ENCODE measurements at regions not wholly inside any gene's neighbourhood (a gene's known extent, or its start where the extent isn't known, plus 50 kb on each side); places are given as distances from the start of the nearest gene placed in this dataset.

DNA sequence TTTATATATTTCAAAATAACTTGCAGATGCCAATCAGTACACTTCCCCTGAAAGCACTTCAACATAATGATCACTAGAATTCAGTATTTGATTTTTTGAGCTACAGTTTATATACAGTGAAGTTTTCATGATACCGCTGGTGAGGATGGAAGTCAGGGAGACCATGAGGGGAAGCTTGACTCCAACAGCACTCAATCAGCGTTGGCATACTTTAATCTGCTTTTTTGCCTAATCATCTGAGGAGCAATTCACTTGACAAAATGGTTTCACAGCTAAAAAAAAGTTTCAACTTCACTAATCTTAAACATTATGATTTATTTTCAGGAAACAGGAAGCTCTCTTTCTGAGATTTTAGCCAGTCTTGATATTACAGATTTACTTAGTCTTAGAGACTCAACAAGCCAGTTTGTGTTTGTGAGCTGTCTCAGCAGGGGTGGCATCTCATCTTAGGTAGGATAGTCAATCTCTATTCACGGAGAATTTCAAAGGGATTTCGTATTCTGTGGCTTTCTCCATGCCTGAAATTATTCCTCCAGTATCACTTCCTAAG, 111.4 kb upstream of the ARRDC3 start:
- H3F3A ChIP-seq (ENCODE audit: control insufficient read depth, insufficient read depth): no peaks in the 10 kb centered on the region
- no peak overlapping the region for H3K4me2 ChIP-seq (ENCODE audit: low read length)
- TF ChIP-seq, protein P1, sequence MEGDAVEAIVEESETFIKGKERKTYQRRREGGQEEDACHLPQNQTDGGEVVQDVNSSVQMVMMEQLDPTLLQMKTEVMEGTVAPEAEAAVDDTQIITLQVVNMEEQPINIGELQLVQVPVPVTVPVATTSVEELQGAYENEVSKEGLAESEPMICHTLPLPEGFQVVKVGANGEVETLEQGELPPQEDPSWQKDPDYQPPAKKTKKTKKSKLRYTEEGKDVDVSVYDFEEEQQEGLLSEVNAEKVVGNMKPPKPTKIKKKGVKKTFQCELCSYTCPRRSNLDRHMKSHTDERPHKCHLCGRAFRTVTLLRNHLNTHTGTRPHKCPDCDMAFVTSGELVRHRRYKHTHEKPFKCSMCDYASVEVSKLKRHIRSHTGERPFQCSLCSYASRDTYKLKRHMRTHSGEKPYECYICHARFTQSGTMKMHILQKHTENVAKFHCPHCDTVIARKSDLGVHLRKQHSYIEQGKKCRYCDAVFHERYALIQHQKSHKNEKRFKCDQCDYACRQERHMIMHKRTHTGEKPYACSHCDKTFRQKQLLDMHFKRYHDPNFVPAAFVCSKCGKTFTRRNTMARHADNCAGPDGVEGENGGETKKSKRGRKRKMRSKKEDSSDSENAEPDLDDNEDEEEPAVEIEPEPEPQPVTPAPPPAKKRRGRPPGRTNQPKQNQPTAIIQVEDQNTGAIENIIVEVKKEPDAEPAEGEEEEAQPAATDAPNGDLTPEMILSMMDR (IDR thresholded peaks at IDR 0.05; ENCODE audit: low read depth, low read length, poor library complexity, severe bottlenecking): no peak
- no peak for TF ChIP-seq EZH2phosphoT487 (IDR thresholded peaks at IDR 0.05; ENCODE audit: borderline replicate concordance, low read length)

DNA sequence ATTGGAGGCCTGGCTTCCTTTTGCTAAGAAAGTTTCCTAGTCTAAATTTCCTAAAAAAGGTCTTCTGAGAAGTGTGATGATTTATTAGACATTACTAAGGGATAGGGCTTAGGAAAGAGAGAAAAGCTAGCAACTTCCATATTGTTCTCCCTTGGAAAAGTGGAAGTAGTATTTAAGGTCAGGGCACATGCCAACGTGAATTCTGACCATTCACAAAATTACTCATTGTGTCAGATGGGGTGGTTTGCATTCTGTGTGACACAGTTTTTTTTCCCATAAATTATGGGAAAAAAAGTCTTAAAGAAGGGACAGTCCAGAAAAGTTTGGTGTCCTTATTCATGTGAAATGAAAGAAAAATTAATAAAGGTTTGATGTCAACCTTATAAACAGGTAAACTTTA, 110.0 kb upstream of the ARRDC3 start:
- no peaks in the 10 kb centered on the region for H3K79me2 ChIP-seq (ENCODE audit: control insufficient read depth, low read length)
- TF ChIP-seq, protein P1 (IDR thresholded peaks at IDR 0.05; ENCODE audit: low read depth, low read length, poor library complexity, severe bottlenecking): no peak
- TF ChIP-seq EZH2phosphoT487 (IDR thresholded peaks at IDR 0.05; ENCODE audit: borderline replicate concordance, low read length): no peak
- H3K9me3 ChIP-seq (ENCODE audit: control insufficient read depth, insufficient read depth, low read length): no peaks in the 10 kb centered on the region
- H3F3A ChIP-seq (ENCODE audit: control insufficient read depth, insufficient read depth): no peaks in the 10 kb centered on the region
- no peaks in the 10 kb centered on the region for H4K20me1 ChIP-seq (ENCODE audit: control insufficient read depth, insufficient read depth, low read depth, low read length)
- H3K27ac ChIP-seq (ENCODE audit: low read depth, low read length): no peak overlapping the region
- H3K27me3 ChIP-seq (ENCODE audit: control insufficient read depth, low read length): peaks cover 32% of the 10 kb centered on the region
- H3K4me2 ChIP-seq (ENCODE audit: low read length): no peak overlapping the region
- no peak overlapping the region for H3K4me3 ChIP-seq (ENCODE audit: low read length)
- H3K36me3 ChIP-seq (ENCODE audit: control insufficient read depth, low read length): no peaks in the 10 kb centered on the region
- H3K4me1 ChIP-seq (ENCODE audit: control insufficient read depth, low read length): no peaks in the 10 kb centered on the region
- no peaks in the 10 kb centered on the region for H3K9me2 ChIP-seq (replicated peaks; ENCODE audit: control insufficient read depth, low read length)

More for the DNA sequence above, 111.4 kb upstream of the ARRDC3 start:
- H3K27ac ChIP-seq (ENCODE audit: low read depth, low read length): no peak overlapping the region
- H4K20me1 ChIP-seq (ENCODE audit: control insufficient read depth, insufficient read depth, low read depth, low read length): no peaks in the 10 kb centered on the region
- H3K79me2 ChIP-seq (ENCODE audit: control insufficient read depth, low read length): no peaks in the 10 kb centered on the region
- H3K4me1 ChIP-seq (ENCODE audit: control insufficient read depth, low read length): no peaks in the 10 kb centered on the region
- H3K4me3 ChIP-seq (ENCODE audit: low read length): no peak overlapping the region
- H3K27me3 ChIP-seq (ENCODE audit: control insufficient read depth, low read length): peaks cover 32% of the 10 kb centered on the region
- no peaks in the 10 kb centered on the region for H3K9me3 ChIP-seq (ENCODE audit: control insufficient read depth, insufficient read depth, low read length)
- H3K36me3 ChIP-seq (ENCODE audit: control insufficient read depth, low read length): no peaks in the 10 kb centered on the region
- no peaks in the 10 kb centered on the region for H3K9me2 ChIP-seq (replicated peaks; ENCODE audit: control insufficient read depth, low read length)

DNA sequence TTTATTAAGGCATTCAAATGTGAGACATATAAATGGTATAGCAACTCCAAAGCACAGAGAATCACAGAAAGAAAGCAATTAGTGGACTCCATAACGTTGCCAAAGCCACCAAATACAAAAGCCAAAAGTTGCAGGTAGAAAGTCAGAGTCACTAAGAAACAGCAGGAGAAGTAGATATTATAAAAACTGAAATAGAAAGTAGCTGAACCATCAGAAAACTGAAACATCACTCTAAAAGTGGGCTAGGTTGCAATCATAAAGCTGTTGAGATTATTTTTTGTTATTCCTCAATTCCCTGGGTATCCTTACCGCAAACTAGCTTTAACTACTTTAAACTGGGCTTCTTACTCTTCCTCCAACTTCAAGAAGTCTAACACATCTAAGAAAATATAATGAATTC, 108.1 kb upstream of the ARRDC3 start:
- Histone ChIP-seq H3K27ac (ENCODE audit: low read depth, low read length) (no peak overlapping the region), H3K9me2 (replicated peaks; ENCODE audit: control insufficient read depth, low read length) (no peaks in the 10 kb centered on the region), H3K79me2 (ENCODE audit: control insufficient read depth, low read length) (no peaks in the 10 kb centered on the region), H3K36me3 (ENCODE audit: control insufficient read depth, low read length) (no peaks in the 10 kb centered on the region), H3K4me1 (ENCODE audit: control insufficient read depth, low read length) (no peaks in the 10 kb centered on the region), H3K4me3 (ENCODE audit: low read length) (no peak overlapping the region), H3K27me3 (ENCODE audit: control insufficient read depth, low read length) (peaks cover 30% of the 10 kb centered on the region), H3K4me2 (ENCODE audit: low read length) (no peak overlapping the region), H4K20me1 (ENCODE audit: control insufficient read depth, insufficient read depth, low read depth, low read length) (no peaks in the 10 kb centered on the region), H3F3A (ENCODE audit: control insufficient read depth, insufficient read depth) (no peaks in the 10 kb centered on the region), H3K9me3 (ENCODE audit: control insufficient read depth, insufficient read depth, low read length) (no peaks in the 10 kb centered on the region)
- TF ChIP-seq, protein P1 (IDR thresholded peaks at IDR 0.05; ENCODE audit: low read depth, low read length, poor library complexity, severe bottlenecking): no peak
- TF ChIP-seq EZH2phosphoT487 (IDR thresholded peaks at IDR 0.05; ENCODE audit: borderline replicate concordance, low read length): no peak

Data from DOHH2 (cell line).